ENCODE measurements at regions not wholly inside any gene's neighbourhood (a gene's known extent, or its start where the extent isn't known, plus 50 kb on each side); places are given as distances from the start of the nearest gene placed in this dataset.

DNA sequence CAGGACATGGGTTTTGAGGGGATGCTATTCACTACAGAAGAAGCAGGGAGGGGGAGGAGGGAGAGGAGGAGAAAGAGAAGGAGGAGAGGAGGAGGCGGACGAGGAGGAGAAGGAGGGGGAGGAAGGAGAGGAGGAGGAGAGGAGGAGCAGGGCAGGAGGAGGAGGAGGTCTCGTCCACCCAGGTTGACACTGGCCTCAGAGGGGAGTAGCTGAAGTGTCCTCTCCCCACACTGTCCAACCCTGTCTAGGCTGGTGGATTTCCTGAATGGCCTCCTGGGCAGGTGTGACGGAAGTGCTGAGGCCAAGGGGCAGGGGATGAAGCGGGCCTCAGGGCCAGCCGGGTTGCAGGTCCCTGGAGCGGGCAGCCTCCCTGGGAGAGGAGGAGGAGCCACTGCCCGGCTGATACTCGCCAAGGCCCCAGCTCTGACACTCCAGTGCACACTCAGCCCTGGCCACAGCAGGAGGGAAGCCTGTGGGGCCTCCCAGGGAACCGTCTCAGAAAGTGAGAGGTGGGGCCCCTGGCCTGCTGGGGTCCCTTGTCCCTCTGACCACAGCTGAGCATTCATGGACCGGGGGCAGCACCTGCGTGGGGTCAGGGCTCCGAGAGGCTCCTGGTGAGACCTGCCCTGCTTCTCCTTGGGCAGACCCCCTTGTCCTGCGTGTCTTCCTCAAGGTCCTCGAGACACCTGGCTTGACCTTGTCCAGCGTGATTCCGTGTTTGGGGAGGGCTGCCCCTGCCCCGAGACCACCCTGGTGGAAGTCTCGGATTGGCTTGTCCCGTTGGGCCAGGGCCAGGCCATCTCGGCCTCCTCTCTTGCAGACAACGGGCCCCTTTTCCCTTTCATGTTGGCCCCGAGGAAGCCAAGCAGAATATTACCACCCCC, 200.6 kb upstream of the CIBAR2 start:
- TF ChIP-seq EZH2 (IDR thresholded peaks at IDR 0.05; ENCODE audit: borderline replicate concordance, low read depth, low read length, severe bottlenecking), result no peak
- TF ChIP-seq, protein P1, sequence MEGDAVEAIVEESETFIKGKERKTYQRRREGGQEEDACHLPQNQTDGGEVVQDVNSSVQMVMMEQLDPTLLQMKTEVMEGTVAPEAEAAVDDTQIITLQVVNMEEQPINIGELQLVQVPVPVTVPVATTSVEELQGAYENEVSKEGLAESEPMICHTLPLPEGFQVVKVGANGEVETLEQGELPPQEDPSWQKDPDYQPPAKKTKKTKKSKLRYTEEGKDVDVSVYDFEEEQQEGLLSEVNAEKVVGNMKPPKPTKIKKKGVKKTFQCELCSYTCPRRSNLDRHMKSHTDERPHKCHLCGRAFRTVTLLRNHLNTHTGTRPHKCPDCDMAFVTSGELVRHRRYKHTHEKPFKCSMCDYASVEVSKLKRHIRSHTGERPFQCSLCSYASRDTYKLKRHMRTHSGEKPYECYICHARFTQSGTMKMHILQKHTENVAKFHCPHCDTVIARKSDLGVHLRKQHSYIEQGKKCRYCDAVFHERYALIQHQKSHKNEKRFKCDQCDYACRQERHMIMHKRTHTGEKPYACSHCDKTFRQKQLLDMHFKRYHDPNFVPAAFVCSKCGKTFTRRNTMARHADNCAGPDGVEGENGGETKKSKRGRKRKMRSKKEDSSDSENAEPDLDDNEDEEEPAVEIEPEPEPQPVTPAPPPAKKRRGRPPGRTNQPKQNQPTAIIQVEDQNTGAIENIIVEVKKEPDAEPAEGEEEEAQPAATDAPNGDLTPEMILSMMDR (IDR thresholded peaks at IDR 0.05; ENCODE audit: borderline replicate concordance, extremely low read depth, low read length, poor library complexity, severe bottlenecking), result no peak
